COLO668 (cell line): ENCODE measurements at regions not wholly inside any gene's neighbourhood (a gene's known extent, or its start where the extent isn't known, plus 50 kb on each side); places are given as distances from the start of the nearest gene placed in this dataset.

Source experiments
- DNase-seq: peaks from one replicate; lab custom pipeline; 2025; ENCODE audit not compliant: unreplicated experiment; lab: John Stamatoyannopoulos, UW

GRCh38 chr2:150729495-150729955 is 242.1 kb upstream of the RND3 start:
- DNase-seq: no peak

- no peak for DNase-seq
Observed at GRCh38 chr2:150718280-150718679, 230.8 kb upstream of the RND3 start.

- no peak for DNase-seq
Observed at GRCh38 chr2:150716186-150716585, 228.7 kb upstream of the RND3 start.

GRCh38 chr2:150715501-150715900 is 228.0 kb upstream of the RND3 start:
- no peak for DNase-seq

- no peak for DNase-seq
Observed at GRCh38 chr2:150710916-150711315, 223.4 kb upstream of the RND3 start.

- DNase-seq: no peak
Observed at GRCh38 chr2:150710041-150710440, 222.6 kb upstream of the RND3 start.

GRCh38 chr2:150706561-150706960 is 219.1 kb upstream of the RND3 start:
- no peak for DNase-seq

- no peak for DNase-seq
Observed at GRCh38 chr2:150705767-150706166, 218.3 kb upstream of the RND3 start.

- DNase-seq: no peak
Observed at GRCh38 chr2:150705357-150705756, 217.9 kb upstream of the RND3 start.

- DNase-seq: no peak
Observed at GRCh38 chr2:150702791-150703190, 215.3 kb upstream of the RND3 start.

GRCh38 chr2:150700666-150701580 is 213.5 kb upstream of the RND3 start:
- no peak for DNase-seq

- DNase-seq: no peak
Observed at GRCh38 chr2:150699218-150699617, 211.8 kb upstream of the RND3 start.

- DNase-seq: no peak
Observed at GRCh38 chr2:150698016-150698661, 210.7 kb upstream of the RND3 start.

- DNase-seq: no peak
Observed at GRCh38 chr2:150697596-150697995, 210.1 kb upstream of the RND3 start.

GRCh38 chr2:150695451-150696135 is 208.1 kb upstream of the RND3 start:
- no peak for DNase-seq

GRCh38 chr2:150693556-150693955 is 206.1 kb upstream of the RND3 start:
- no peak for DNase-seq

GRCh38 chr2:150690870-150691269 is 203.4 kb upstream of the RND3 start:
- DNase-seq: no peak

GRCh38 chr2:150690261-150690660 is 202.8 kb upstream of the RND3 start:
- no peak for DNase-seq

- no peak for DNase-seq
Observed at GRCh38 chr2:150689590-150689989, 202.1 kb upstream of the RND3 start.

- no peak for DNase-seq
Observed at GRCh38 chr2:150688016-150688415, 200.5 kb upstream of the RND3 start.

GRCh38 chr2:150686391-150686790 is 198.9 kb upstream of the RND3 start:
- DNase-seq: no peak
